IMR-90 (cell line): ENCODE measurements at regions not wholly inside any gene's neighbourhood (a gene's known extent, or its start where the extent isn't known, plus 50 kb on each side); places are given as distances from the start of the nearest gene placed in this dataset.

ENCODE experiments used
- BHLHE40 ChIP-seq: fragments of 150-350 bp; IDR thresholded peaks from 2 replicates; pipeline ENCODE4 v1.6.1; 2016; ENCODE audit warnings: mild to moderate bottlenecking, low read depth, low read length
- CTCF ChIP-seq: conservative IDR thresholded peaks from 2 replicates; pipeline ENCODE4 v1.5.1; 2012; ENCODE audit warnings: mild to moderate bottlenecking, low read depth, low read length, improper control_type of control experiment
- MAFK ChIP-seq: IDR thresholded peaks from 2 replicates; pipeline ENCODE4 v1.6.1; 2012; ENCODE audit warnings: low read depth, low read length, improper control_type of control experiment
- MXI1 ChIP-seq: IDR thresholded peaks from 2 replicates; pipeline ENCODE4 v1.6.1; 2012; ENCODE audit warnings: low read depth, mild to moderate bottlenecking, low read length, moderate library complexity, borderline replicate concordance
- NFE2L2 ChIP-seq: fragments of 150-350 bp; IDR thresholded peaks from 2 replicates; pipeline ENCODE4 v1.6.1; 2016; ENCODE audit warnings: low read depth, mild to moderate bottlenecking, low read length
- POLR2A ChIP-seq: IDR thresholded peaks from 2 replicates; pipeline ENCODE4 v1.6.1; 2012; ENCODE audit warnings: mild to moderate bottlenecking, low read depth, low read length
- USF2 ChIP-seq: fragments of 150-350 bp; IDR thresholded peaks from 2 replicates; pipeline ENCODE4 v1.6.1; 2017; ENCODE audit warnings: mild to moderate bottlenecking, antibody characterized with exemption, low read length, low read depth
- TF ChIP-seq, protein P1 (sequence below): fragments of 150-350 bp; IDR thresholded peaks from 2 replicates; pipeline ENCODE4 v1.6.1; 2016; ENCODE audit warnings: low read depth, mild to moderate bottlenecking, low read length, moderate library complexity, borderline replicate concordance

GRCh38 chr7:63044721-63045120 is 953.9 kb upstream of the ZNF722 start:
- TF ChIP-seq MAFK (no peak), POLR2A (no peak), CTCF (no peak), BHLHE40 (no peak), USF2 (no peak), NFE2L2 (no peak), MXI1 (no peak)
- TF ChIP-seq, protein P1, sequence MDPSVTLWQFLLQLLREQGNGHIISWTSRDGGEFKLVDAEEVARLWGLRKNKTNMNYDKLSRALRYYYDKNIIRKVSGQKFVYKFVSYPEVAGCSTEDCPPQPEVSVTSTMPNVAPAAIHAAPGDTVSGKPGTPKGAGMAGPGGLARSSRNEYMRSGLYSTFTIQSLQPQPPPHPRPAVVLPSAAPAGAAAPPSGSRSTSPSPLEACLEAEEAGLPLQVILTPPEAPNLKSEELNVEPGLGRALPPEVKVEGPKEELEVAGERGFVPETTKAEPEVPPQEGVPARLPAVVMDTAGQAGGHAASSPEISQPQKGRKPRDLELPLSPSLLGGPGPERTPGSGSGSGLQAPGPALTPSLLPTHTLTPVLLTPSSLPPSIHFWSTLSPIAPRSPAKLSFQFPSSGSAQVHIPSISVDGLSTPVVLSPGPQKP: no peak
